GM12874 (cell line): ENCODE measurements at regions not wholly inside any gene's neighbourhood (a gene's known extent, or its start where the extent isn't known, plus 50 kb on each side); places are given as distances from the start of the nearest gene placed in this dataset.

ENCODE experiments used
- TF ChIP-seq, protein P1 (sequence below): IDR thresholded peaks from 2 replicates; pipeline ENCODE4 v1.5.1; 2011; ENCODE audit warnings: low read depth, mild to moderate bottlenecking, control low read depth, low read length, moderate library complexity; ENCODE audit not compliant: insufficient read depth

DNA sequence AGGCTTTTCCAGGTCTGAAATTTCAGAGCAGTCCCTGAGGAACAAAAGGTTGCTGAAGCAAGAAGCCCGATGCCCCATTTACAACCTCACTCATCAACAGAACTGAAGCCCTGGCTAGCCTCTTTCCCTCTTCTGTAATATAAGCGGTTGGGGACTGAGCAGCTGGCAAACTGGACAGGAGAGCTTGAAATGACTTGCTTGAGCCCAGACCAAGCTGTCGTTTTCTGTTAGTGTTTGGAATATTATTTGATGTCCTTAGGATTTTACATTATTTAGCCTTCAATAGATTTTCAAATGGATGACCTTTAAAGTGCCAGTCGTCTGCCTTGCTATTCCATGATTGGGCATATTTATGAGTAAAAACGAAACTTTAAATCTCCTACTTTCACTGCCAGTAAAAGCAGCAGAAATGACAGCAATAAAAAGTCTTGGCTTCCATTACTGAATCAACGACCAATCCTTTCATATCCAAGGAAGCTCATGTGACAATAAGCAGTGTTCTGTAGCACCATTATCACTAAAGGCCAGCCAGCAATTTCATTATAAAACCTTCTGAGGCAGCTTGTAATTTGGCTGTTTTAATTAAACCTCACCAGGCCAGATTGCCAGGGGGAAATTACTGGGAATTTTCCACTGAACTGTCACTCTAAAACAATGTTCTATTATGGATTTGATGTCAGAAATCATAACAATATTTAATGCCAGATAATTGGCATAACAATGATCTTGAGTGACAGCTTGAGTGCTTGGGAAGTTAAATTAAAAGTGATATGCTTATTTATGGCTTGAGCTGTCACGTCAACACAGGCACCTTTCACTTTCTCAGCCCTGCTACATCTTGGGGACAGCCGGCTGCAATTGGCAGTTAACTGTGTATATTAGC, 85.9 kb downstream of the LSMEM1 start:
- TF ChIP-seq, protein P1, sequence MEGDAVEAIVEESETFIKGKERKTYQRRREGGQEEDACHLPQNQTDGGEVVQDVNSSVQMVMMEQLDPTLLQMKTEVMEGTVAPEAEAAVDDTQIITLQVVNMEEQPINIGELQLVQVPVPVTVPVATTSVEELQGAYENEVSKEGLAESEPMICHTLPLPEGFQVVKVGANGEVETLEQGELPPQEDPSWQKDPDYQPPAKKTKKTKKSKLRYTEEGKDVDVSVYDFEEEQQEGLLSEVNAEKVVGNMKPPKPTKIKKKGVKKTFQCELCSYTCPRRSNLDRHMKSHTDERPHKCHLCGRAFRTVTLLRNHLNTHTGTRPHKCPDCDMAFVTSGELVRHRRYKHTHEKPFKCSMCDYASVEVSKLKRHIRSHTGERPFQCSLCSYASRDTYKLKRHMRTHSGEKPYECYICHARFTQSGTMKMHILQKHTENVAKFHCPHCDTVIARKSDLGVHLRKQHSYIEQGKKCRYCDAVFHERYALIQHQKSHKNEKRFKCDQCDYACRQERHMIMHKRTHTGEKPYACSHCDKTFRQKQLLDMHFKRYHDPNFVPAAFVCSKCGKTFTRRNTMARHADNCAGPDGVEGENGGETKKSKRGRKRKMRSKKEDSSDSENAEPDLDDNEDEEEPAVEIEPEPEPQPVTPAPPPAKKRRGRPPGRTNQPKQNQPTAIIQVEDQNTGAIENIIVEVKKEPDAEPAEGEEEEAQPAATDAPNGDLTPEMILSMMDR: no peak

DNA sequence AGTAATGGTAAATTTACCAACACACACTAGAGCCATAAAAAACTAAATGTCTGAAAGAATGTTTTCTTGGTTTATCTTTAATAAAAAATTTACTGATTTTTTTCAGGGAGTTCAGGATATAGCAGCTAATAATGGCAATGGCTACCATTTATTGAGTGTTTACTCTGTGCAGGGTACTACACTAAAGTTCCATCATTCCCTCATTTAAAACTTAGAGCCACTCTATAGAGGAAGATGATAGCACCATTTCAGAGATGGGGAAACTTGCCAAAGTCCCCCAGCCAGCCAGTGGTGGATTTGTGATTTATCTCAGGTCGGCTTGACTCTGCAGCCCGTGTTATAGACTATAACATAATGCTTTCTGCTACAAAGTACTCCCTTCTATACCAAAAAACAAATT, 86.6 kb downstream of the LSMEM1 start:
- TF ChIP-seq, protein P1: no peak

DNA sequence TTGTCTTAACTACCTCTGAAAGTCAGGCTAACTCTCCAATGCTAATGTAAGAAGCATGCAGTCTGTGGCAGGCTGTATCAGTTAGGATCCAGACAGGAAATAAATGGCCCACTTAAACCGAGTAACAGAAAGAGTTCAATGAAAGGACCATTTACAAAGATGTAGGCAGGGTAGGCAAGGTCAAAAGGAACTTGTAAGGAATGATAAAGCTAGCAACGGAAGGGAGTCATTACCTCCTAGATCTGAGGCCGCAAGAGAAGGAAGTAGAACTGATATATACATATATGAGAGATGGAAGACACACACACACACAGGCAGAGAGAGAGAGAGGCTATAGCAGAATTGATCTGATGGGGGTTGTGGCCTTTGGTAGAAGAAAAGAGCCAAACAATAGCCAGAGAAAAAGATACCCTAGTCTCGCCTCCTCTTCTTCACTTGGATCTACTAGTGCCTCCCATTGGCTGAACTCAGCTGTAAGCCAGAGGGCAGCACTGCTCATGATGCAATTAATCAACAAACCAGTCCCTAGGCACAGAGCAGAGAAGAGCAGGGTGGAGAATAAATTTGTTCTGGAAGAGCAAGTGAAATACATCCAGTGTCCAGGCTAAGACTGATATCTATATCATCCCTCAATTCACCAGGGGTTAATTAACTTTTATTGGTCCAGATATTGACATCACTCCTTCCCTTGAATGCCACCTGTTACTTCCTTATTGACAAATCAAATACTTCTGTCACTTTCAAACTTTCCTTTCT, 91.2 kb downstream of the LSMEM1 start:
- TF ChIP-seq, protein P1: no peak

DNA sequence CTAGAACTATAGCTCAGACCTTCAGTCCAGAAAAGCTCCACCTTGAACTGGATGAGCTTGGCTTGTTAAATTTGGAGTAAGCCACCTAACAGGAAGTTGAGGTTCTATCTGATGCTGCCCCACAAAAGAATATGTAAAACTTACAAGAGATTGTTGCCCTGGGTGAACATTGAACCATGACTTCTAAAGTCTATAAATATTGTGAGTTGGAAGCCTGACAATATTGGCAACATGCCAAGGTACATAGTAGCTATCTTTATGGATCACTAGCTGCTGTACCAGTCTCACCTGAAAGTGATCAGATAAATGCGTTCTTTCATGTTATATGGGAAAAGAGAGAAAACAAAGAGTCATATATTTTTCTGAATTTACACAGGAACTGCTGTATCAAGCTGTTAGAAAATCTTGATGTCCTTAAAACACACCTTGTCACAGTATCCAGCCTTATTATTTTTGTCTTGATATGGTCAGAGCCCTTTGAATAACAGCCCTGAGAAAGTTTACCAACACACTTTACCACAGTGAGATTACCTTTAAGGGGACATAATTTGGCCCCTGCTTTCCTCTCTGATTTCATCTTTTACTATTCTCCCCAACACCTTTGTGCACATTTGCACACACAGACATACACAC, 92.0 kb downstream of the LSMEM1 start:
- TF ChIP-seq, protein P1: no peak

DNA sequence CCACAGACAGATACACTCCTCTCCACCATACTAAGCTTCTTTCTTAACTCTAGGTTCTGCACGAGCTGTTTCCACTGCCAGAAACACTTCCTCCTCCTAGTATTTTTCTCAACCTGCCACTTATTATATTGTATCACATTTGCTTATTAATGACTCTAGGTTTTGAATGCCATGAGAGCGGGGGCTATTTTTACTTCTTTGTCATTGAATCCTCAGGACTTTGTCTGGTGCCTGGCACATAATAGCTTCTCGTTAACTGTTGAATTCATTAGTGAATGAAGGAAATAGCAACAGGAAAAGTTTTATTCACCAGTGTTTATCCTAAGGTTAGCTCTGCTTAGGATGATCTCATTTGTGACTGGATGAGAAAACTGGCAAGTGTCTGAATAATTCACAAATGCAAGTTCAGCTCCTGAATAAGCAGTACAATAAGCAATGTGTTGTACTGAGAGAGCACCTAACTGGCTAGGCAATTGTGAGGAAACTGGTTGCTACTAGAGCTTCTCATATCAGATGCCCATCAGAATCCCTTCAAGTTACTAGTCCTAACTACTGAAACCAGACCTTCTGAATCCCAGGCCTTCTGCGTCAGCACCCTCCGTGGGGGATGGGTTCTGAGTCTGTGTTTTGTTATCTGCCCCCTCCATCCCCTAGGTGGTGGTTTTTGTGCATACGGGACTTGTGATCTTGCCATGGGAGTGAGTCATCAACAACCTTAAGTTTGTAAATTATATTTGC, 92.7 kb downstream of the LSMEM1 start:
- TF ChIP-seq, protein P1: no peak

DNA sequence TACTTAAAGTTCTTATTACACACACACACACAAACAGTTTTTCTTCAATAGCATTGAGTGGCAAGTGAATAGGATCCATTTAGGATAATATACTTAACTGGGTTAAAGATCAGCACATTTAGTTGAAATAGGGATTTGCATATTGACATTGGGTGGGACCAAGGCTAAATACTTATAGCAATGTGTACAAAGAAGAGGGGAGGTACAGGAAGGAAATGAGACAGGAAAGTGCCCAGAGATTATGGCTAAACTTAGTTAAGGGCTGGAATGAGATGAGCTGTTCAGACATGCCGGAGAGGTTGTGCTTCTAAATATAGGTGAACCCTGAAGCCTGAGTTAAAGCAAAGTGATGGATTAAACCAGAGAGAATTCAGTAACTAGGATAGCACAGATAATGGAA, 95.1 kb downstream of the LSMEM1 start:
- TF ChIP-seq, protein P1: no peak
